Right kidney (tissue), 1 donor: ENCODE measurements at regions not wholly inside any gene's neighbourhood (a gene's known extent, or its start where the extent isn't known, plus 50 kb on each side); places are given as distances from the start of the nearest gene placed in this dataset.
"Not testable (repeated sequence)": the region's sequence is repeated elsewhere in the genome, so short reads cannot be mapped to it uniquely, and the experiment has no call there.

ENCODE experiments used
- DNase-seq: peaks from one replicate; pipeline ENCODE4 v3.0.0-alpha.2; 2016

GRCh38 chr3:8147711-8148110 lies 353.9 kb upstream of the LMCD1 start:
- no peak for DNase-seq

GRCh38 chr3:8152821-8153418 lies 348.7 kb upstream of the LMCD1 start:
- no peak for DNase-seq

DNA sequence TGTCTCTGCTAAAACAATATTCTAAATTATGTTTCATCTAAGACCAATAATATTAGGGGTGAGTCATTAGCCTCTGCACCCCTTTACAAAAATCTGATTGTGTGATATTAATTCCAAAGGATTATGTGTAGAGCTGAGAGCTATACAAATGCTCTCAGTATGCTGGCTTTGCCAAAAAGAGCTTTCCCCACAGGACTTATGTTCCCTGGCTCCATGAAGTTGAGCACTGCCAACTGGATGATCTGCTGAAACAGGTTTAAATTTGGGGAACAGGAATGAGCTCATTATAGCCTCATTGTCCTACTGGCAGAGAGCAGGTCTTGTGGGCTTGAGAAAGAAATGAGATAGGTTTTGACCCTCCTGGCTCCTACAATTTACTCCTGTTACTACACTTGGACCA lies 347.8 kb upstream of the LMCD1 start:
- no peak for DNase-seq

DNA sequence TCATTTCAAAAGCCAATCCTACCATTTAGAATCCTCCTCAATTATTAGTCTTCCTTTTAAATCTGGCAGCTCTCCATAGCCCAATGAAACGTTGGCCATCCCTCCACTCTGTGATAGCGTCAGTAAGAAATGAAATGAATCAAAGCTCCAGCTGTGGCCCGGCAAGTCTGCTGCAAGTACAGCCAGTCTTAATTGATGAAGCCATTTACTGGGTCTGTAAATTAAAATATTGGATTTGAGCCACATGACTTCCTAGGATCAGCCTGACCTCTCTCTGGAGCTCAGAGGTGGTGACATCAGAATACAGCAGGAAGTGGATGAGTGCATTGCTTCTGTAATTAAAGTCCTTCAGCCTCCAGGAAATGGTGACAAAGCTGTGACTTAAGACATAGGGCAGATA lies 347.0 kb upstream of the LMCD1 start:
- no peak for DNase-seq

GRCh38 chr3:8156138-8156537 lies 345.5 kb upstream of the LMCD1 start:
- no peak for DNase-seq

DNA sequence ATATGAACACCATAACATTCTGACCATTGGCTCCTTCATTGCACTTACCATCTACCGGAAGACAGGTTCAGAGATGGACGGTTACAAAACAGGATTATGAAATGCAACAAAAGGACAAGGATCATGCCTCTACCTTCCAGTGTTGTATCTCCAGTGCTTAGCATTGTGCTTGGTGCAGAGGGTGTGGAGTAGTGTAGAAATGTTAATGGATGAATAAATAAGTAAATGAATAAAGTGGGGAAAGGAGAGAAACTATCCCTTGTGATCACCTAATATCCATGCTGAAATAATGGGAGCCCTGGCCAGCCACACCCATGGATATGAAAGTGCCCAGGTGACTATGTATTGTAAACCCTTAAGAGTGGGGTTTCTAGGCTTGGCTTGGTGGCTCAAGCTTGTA lies 344.8 kb upstream of the LMCD1 start:
- no peak for DNase-seq

- DNase-seq, result no peak
These were observed 344.0 kb upstream of the LMCD1 start for GRCh38 chr3:8157640-8158039.

DNA sequence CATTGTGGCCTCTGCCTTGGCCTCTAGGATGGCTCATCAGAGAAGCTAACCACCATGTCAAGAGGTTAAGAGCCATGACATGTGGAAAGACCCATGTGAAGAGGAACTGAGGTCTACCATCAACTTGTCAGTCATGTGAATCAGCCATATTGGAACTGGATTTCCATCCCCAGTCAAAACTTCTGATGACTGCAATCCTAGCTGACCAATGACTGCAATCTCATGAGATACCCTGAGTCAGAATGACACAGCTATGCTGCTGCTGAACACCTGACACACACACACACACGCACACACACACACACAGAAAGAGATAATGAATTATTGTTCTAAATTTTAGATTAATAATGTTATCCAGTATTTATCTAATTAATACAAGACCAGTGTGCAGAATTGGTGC lies 337.5 kb upstream of the LMCD1 start:
- no peak for DNase-seq

DNA sequence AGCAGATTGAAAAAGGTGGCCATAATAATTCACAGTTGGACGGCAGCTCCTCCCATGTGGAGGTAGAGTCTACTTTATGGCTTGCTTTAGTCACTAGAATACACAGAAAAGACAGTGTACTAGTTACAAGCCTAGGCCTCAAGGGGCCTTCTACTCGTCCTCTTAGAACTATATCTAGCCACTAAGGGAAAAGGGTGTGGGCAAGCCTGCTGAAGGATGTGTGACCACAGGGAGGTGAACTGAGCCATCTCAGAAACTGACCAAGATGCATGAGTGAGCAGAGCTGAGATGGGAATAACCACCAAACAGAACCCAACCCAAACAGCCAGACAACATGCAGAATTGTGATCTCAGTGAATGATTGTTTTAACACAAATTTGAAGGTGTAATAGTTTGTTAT lies 335.6 kb upstream of the LMCD1 start:
- DNase-seq, result no peak

- no peak for DNase-seq
These were observed 330.6 kb upstream of the LMCD1 start for GRCh38 chr3:8170971-8171508.

- DNase-seq, result no peak
These were observed 327.7 kb upstream of the LMCD1 start for GRCh38 chr3:8173892-8174291.

- not testable (repeated sequence) for DNase-seq
These were observed 324.7 kb upstream of the LMCD1 start for GRCh38 chr3:8176759-8177483.

DNA sequence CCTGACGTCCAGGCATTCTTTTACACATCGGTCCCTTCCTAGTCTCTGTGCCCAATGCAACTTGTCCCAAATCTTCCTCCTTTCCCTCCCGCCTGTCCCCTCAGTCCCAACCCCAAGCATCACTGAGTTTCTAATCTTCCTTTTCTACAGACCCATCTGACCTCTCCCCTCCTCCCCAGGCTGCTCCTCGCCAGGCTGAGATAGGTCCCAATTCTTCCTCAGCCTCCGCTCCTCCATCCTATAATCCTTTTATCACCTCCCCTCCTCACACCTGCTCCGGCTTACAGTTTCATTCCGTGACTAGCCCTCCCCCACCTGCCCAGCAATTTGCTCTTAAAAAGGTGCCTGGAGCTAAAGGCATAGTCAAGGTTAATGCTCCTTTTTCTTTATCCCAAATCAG lies 323.1 kb upstream of the LMCD1 start:
- not testable (repeated sequence) for DNase-seq

- DNase-seq, result no peak
These were observed 318.7 kb upstream of the LMCD1 start for GRCh38 chr3:8182904-8183303.

DNA sequence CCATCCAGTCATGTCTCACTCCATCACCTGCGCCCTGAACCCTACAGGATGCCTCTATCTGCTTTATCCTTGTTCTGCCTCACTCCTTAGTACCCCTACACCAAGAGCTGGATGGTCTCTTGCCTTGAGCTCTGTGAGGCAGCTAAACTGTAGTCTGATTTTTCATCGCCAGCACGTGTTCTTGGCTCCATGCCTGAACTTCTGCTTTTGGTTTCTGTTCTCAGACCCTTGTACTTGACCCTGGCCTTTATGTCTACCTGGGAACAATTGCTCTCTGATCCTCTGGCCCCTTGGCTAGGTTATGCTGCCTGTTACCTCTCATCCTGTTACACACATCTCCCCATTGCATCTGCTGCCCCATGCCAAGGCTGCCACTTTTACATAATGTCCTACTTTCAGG lies 318.0 kb upstream of the LMCD1 start:
- no peak for DNase-seq

GRCh38 chr3:8186213-8186612 lies 315.4 kb upstream of the LMCD1 start:
- DNase-seq, result no peak

- DNase-seq, result no peak
These were observed 313.6 kb upstream of the LMCD1 start for GRCh38 chr3:8187996-8188395.

- DNase-seq, result no peak
These were observed 312.6 kb upstream of the LMCD1 start for GRCh38 chr3:8189051-8189450.

DNA sequence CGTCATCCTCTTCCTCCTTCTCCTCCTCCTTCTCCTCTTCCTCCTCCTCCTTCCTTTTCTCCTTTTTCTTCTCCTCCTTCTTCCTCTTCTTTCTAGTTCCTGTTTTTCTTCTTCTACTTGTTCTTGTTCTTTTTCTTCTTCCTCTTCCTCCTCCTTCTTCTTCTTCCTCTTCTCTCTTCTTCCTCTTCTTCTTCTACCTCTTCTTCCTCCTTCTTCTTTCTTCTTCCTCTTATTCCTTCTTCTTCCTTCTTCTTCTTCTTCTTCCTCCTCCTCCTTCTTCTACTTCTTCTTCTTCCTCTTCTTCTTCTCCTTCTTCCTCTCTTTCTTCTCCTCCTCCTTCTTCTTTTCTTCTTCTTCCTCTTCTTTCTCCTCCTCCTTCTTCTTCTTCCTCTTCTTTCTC lies 310.2 kb upstream of the LMCD1 start:
- DNase-seq, result no peak

DNA sequence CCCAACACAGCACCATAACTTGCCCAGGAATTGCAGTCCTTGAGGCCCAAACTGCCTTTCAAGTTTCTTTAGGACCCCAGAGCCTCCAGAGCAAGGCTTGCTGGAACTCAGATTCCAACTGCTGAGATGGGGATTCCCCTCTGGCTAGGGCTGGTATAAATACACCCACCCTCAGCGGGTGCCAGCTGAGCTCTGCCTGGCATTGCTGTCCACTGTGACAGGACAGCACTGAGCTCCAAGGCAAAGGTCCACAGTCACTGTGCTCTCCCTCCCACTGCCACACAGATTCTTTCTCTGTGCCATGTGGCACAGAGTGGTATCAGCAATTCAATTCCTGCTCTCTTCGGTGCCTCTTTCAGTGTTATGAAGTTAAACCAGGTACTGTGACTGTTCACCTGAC lies 304.2 kb upstream of the LMCD1 start:
- no peak for DNase-seq

- no peak for DNase-seq
These were observed 303.0 kb upstream of the LMCD1 start for GRCh38 chr3:8198605-8199004.

DNA sequence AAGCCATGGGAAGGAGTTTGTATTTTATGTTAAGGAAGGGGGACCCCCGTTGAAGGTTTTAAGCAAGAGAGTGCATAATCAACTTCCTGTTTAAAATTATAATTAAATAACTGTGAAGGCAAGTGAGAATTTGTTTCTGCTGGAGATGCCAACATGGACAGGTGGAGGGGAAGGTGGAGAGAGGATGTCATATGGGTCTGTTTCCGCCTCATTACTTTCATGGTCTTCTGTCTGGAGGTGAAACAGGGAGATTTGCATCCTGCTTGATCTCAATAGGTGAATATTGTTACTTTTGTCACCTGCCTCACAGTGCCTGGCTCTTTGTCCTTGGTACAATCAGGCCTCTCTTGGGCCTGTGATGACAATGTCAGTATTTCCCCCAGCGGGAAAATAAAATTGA lies 300.6 kb upstream of the LMCD1 start:
- DNase-seq, result no peak

- no peak for DNase-seq
These were observed 299.7 kb upstream of the LMCD1 start for GRCh38 chr3:8201886-8202285.

DNA sequence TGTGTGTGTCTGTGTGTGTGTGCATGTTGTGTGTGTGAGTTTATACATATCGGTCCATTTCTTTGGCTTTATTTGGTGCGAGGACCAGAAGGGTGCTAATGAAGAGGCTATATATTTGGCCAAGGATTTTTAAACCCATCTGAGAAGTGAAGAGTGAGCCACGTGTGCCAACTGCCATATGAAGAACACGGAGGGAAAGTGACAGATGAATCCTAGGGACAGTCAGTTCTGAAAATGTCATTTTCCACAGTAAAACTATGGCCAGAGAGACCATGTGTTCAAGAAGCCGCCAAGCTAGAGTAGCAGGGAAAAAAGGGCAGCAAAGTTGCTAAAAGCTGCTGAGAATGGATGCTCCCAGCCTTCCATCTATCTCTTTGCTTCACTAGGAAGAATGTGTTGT lies 297.3 kb upstream of the LMCD1 start:
- DNase-seq, result no peak
